GM12878 (cell line): ENCODE measurements at regions not wholly inside any gene's neighbourhood (a gene's known extent, or its start where the extent isn't known, plus 50 kb on each side); places are given as distances from the start of the nearest gene placed in this dataset.

Experiments
- ATAC-seq: fragments of 200-7000 bp; cut with Tn5 transposase; 3 replicates; pipeline ENCODE4 v1.9.1; 2020; ENCODE audit warnings: mild to moderate bottlenecking, moderate library complexity
- BruUV-seq: library from RNA; stranded (reverse); fragments of 400-500 nt; replicated peaks from 2 replicates; lab custom pipeline; 2021; lab: Mats Ljungman, UMichigan
- CTCF ChIA-PET: fragments of 300-600 bp; sonication (Branson Sonifier 250); formaldehyde crosslinking; extraction: SDS; loops from one replicate; lab custom pipeline; 2021; ENCODE audit warnings: inconsistent platforms; lab: Yijun Ruan, JAX
- POLR2A ChIA-PET: fragments of 350-600 bp; formaldehyde crosslinking; extraction: SDS; loops from one replicate; lab custom pipeline; 2021; ENCODE audit warnings: inconsistent platforms; lab: Charles Lee
- RAD21 ChIA-PET: fragments of 300-600 bp; sonication (Branson Sonifier 250); formaldehyde crosslinking; loops from one replicate; lab custom pipeline; 2023; ENCODE audit warnings: antibody characterized with exemption; ENCODE audit not compliant: unreplicated experiment; lab: Charles Lee
- SMC1A ChIA-PET: fragments of 300-600 bp; sonication (Branson Sonifier 250); formaldehyde crosslinking; loops from one replicate; lab custom pipeline; 2023; ENCODE audit not compliant: unreplicated experiment, uncharacterized antibody; lab: Charles Lee
- DNase-seq: peaks from one replicate; pipeline ENCODE4 v3.0.0-alpha.2; 2011; ENCODE audit warnings: low read depth, low spot score
- FAIRE-seq: peaks from 3 replicates; lab custom pipeline; 2011; peaks lifted over from hg19 to GRCh38; lab: Jason Lieb, UNC
- H2AFZ ChIP-seq: 2 replicates; pipeline ENCODE4 v1.6.0; 2011; ENCODE audit warnings: low read depth, low read length, control low read depth; ENCODE audit not compliant: control insufficient read depth
- H3K27ac ChIP-seq: 2 replicates; pipeline ENCODE4 v1.5.1; 2011; ENCODE audit warnings: control low read depth; ENCODE audit not compliant: control insufficient read depth, insufficient read depth
- H3K27me3 ChIP-seq, 2 experiments: replicated peaks in 1 of 2; 2 replicates each; pipeline versions ENCODE4 v1.6.0 to v1.6.1; 2011; ENCODE audit warnings: low read length in 1 of 2; ENCODE audit not compliant: control insufficient read depth in 2 of 2, insufficient read depth in 2 of 2
- H3K36me3 ChIP-seq, 2 experiments: 2 replicates each; pipeline ENCODE4 v1.5.1; 2011; ENCODE audit warnings: low read length in 1 of 2; ENCODE audit not compliant: control insufficient read depth in 2 of 2, insufficient read depth in 2 of 2
- H3K4me1 ChIP-seq: 2 replicates; pipeline ENCODE4 v1.6.1; 2011; ENCODE audit warnings: mild to moderate bottlenecking, low read length, moderate library complexity, mixed read lengths; ENCODE audit not compliant: control insufficient read depth, insufficient read depth
- H3K4me2 ChIP-seq: 2 replicates; pipeline ENCODE4 v1.6.0; 2011; ENCODE audit warnings: control low read depth; ENCODE audit not compliant: control insufficient read depth, insufficient read depth
- H3K4me3 ChIP-seq: fragments of 200-600 bp; sonication (generic); 2 replicates; pipeline ENCODE4 v1.5.1; 2016
- H3K79me2 ChIP-seq: 2 replicates; pipeline ENCODE4 v1.6.0; 2011; ENCODE audit warnings: low read length; ENCODE audit not compliant: control insufficient read depth, insufficient read depth
- H3K9ac ChIP-seq: 2 replicates; pipeline ENCODE4 v1.8.0; 2011; ENCODE audit warnings: low read length, control low read depth, mixed read lengths; ENCODE audit not compliant: control insufficient read depth, insufficient read depth
- H3K9me3 ChIP-seq: replicated peaks from 3 replicates; pipeline ENCODE4 v1.5.1; 2011; ENCODE audit warnings: mild to moderate bottlenecking, low read length; ENCODE audit not compliant: control insufficient read depth, insufficient read depth
- H4K20me1 ChIP-seq: 2 replicates; pipeline ENCODE4 v1.6.0; 2011; ENCODE audit not compliant: control insufficient read depth, insufficient read depth
- CBX5 ChIP-seq: sonication (generic); IDR thresholded peaks from 2 replicates; pipeline ENCODE4 v1.6.1; 2016; ENCODE audit warnings: low read depth, moderate library complexity, mild to moderate bottlenecking, inconsistent platforms
- CHD1 ChIP-seq: IDR thresholded peaks from 2 replicates; pipeline ENCODE4 v1.6.1; 2012; ENCODE audit warnings: low read depth, low read length, improper control_type of control experiment
- HDAC2 ChIP-seq: fragments of 200-600 bp; sonication (generic); IDR thresholded peaks from 2 replicates; pipeline ENCODE4 v1.6.1; 2017
- IKZF1 ChIP-seq: fragments of 450-650 bp; conservative IDR thresholded peaks from 2 replicates; pipeline ENCODE4 v1.6.1; 2017; ENCODE audit warnings: antibody characterized with exemption, mild to moderate bottlenecking
- JUNB ChIP-seq: IDR thresholded peaks from 2 replicates; pipeline ENCODE4 v1.6.1; 2016; ENCODE audit warnings: antibody characterized with exemption, mild to moderate bottlenecking
- MEF2A ChIP-seq: IDR thresholded peaks from 2 replicates; pipeline ENCODE4 v1.6.1; 2011; ENCODE audit warnings: low read depth, mild to moderate bottlenecking, low read length, moderate library complexity; ENCODE audit not compliant: insufficient read depth
- NR2F1 ChIP-seq: fragments of 450-650 bp; conservative IDR thresholded peaks from 2 replicates; pipeline ENCODE4 v1.6.1; 2017; ENCODE audit warnings: mild to moderate bottlenecking
- PKNOX1 ChIP-seq: fragments of 450-650 bp; IDR thresholded peaks from 2 replicates; pipeline ENCODE4 v1.6.1; 2016; ENCODE audit warnings: mild to moderate bottlenecking
- POLR2AphosphoS5 ChIP-seq: IDR thresholded peaks from 2 replicates; pipeline ENCODE4 v1.6.1; 2011; ENCODE audit warnings: mild to moderate bottlenecking, low read length, inconsistent platforms
- SPI1 ChIP-seq: IDR thresholded peaks from 2 replicates; pipeline ENCODE4 v1.6.1; 2011; ENCODE audit warnings: low read depth, mild to moderate bottlenecking, low read length, moderate library complexity, borderline replicate concordance; ENCODE audit not compliant: insufficient read depth
- TBL1XR1 ChIP-seq: IDR thresholded peaks from 2 replicates; pipeline ENCODE4 v1.6.1; 2012; ENCODE audit warnings: low read depth, low read length, improper control_type of control experiment
- TCF12 ChIP-seq: IDR thresholded peaks from 2 replicates; pipeline ENCODE4 v1.6.1; 2011; ENCODE audit warnings: low read depth, mild to moderate bottlenecking, low read length
- TCF7 ChIP-seq: IDR thresholded peaks from 2 replicates; pipeline ENCODE4 v1.6.1; 2014; ENCODE audit warnings: antibody characterized with exemption, borderline replicate concordance
- WRNIP1 ChIP-seq: IDR thresholded peaks from 2 replicates; pipeline ENCODE4 v1.6.1; 2011; ENCODE audit warnings: low read depth, low read length, improper control_type of control experiment, borderline replicate concordance
- ZNF217 ChIP-seq: fragments of 450-650 bp; IDR thresholded peaks from 2 replicates; pipeline ENCODE4 v1.6.1; 2017; ENCODE audit warnings: antibody characterized with exemption, mild to moderate bottlenecking
- WGBS: methylation state at CpG from one replicate; pipeline ENCODE4 v1.1.6; 2016; ENCODE audit warnings: low lambda C conversion rate; ENCODE audit not compliant: insufficient replicate concordance, insufficient coverage; ENCODE audit errors: missing lambda C conversion rate; 5-methylcytosine and 5-hydroxymethylcytosine counted together
- in situ Hi-C: fragments of 300-500 bp; cut with MboI; formaldehyde crosslinking; loops from 9 replicates; pipeline ENCODE4 v1.14.3; 2018; ENCODE audit warnings: mixed read lengths
- intact Hi-C: fragments of 100-400 bp; cut with micrococcal nuclease; formaldehyde crosslinking; loops from one replicate; pipeline ENCODE4 v1.14.2; 2022; ENCODE audit not compliant: unreplicated experiment
- TF ChIP-seq, protein P1 (sequence below): fragments of 150-350 bp; IDR thresholded peaks from 2 replicates; pipeline ENCODE4 v1.6.1; 2014; ENCODE audit warnings: mild to moderate bottlenecking, low read depth, low read length

- H3K9ac ChIP-seq, result no peak overlapping the region
- no peak overlapping the region for H3K27ac ChIP-seq
- no peak for ATAC-seq
- no peaks in the 10 kb centered on the region for H3K36me3 ChIP-seq
- FAIRE-seq, result no peak
- ChIA-PET POLR2A (no interaction called here), RAD21 (interaction anchor here (1.0 to 2.1 kb wide), 2 partner anchors 31 kb away, joined by 3 to 9 read pairs; no protein-coding TSS in a partner anchor), SMC1A (no interaction called here), CTCF (interaction anchor here (1.3 kb wide), 1 partner anchor 31 kb away, joined by 4 read pairs; no protein-coding TSS in a partner anchor)
- intact Hi-C loops, result no loop called here
- no peaks in the 10 kb centered on the region for H3K79me2 ChIP-seq
- no peak for DNase-seq
- 8% methylated on average over 5 of the region's 5 CpGs for WGBS
- in situ Hi-C loops, result no loop called here
- H3K9me3 ChIP-seq, result no peaks in the 10 kb centered on the region
- H4K20me1 ChIP-seq, result no peaks in the 10 kb centered on the region
- no peaks in the 10 kb centered on the region; a peak in 1 of 4 replicates for H3K27me3 ChIP-seq
- H3K4me3 ChIP-seq, result no peak overlapping the region
- no peak overlapping the region for H2AFZ ChIP-seq
- no TSS peak for BruUV-seq
- H3K4me2 ChIP-seq, result no peak overlapping the region
- H3K4me1 ChIP-seq, result no peaks in the 10 kb centered on the region
- TF ChIP-seq PKNOX1, result no peak
- TF ChIP-seq JUNB, result no peak
- TF ChIP-seq WRNIP1, result no peak
- TF ChIP-seq SPI1, result no peak
Observed at GRCh38 chr1:110734133-110734680, 59.5 kb upstream of the KCNA3 start.

DNA sequence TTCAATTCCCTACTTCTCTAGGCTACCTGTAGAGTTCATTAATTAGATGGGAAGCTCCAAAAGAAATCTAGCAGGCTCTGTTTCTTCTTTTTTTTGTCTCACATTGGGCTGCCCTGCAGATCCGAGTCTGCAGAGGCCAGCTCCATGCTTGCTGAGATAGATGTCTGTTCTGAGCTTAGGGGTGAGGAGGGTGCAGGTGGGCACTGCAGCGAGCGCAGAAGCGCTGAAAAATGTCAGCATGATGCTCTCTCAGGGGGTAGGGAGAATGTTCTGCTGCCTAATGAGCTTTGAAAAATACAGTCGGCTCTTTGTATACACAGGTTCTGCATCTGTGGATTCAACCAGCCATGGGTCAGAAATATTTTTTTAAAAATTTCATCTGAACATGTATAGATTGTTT lies 56.8 kb upstream of the KCNA3 start:
- no peak overlapping the region for H3K4me2 ChIP-seq
- H3K79me2 ChIP-seq, result no peaks in the 10 kb centered on the region
- no TSS peak for BruUV-seq
- no peaks in the 10 kb centered on the region for H3K9me3 ChIP-seq
- no peak for FAIRE-seq
- ChIA-PET POLR2A (no interaction called here), CTCF (interaction anchor here (0.6 to 1.7 kb wide), 3 partner anchors 19 to 208 kb away, joined by 3 to 6 read pairs (median 4); no protein-coding TSS in a partner anchor), RAD21 (interaction anchor here (0.8 kb wide), 1 partner anchor 112 kb away, joined by 3 read pairs; no protein-coding TSS in a partner anchor), SMC1A (interaction anchor here (1.2 kb wide), 1 partner anchor 33 kb away, joined by 4 read pairs; no protein-coding TSS in a partner anchor)
- H3K36me3 ChIP-seq, result no peaks in the 10 kb centered on the region
- no peak overlapping the region for H3K4me3 ChIP-seq
- in situ Hi-C loops (no loop called here), intact Hi-C loops (no loop called here)
- H3K27me3 ChIP-seq, result no peaks in the 10 kb centered on the region; a peak in 1 of 4 replicates
- H4K20me1 ChIP-seq, result no peaks in the 10 kb centered on the region
- WGBS, result 30% methylated on average over 5 of the region's 5 CpGs
- DNase-seq, result no peak
- no peak for ATAC-seq
- H3K4me1 ChIP-seq, result peaks cover 17% of the 10 kb centered on the region
- no peak overlapping the region for H3K27ac ChIP-seq
- H3K9ac ChIP-seq, result no peak overlapping the region
- H2AFZ ChIP-seq, result no peak overlapping the region
- no peak for TF ChIP-seq POLR2AphosphoS5
- no peak for TF ChIP-seq PKNOX1
- no peak for TF ChIP-seq IKZF1
- TF ChIP-seq, protein P1, sequence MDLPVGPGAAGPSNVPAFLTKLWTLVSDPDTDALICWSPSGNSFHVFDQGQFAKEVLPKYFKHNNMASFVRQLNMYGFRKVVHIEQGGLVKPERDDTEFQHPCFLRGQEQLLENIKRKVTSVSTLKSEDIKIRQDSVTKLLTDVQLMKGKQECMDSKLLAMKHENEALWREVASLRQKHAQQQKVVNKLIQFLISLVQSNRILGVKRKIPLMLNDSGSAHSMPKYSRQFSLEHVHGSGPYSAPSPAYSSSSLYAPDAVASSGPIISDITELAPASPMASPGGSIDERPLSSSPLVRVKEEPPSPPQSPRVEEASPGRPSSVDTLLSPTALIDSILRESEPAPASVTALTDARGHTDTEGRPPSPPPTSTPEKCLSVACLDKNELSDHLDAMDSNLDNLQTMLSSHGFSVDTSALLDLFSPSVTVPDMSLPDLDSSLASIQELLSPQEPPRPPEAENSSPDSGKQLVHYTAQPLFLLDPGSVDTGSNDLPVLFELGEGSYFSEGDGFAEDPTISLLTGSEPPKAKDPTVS, result no peak
- no peak for TF ChIP-seq CBX5
- TF ChIP-seq TCF12, result no peak
- no peak for TF ChIP-seq NR2F1
- no peak for TF ChIP-seq TCF7
- no peak for TF ChIP-seq CHD1
- no peak for TF ChIP-seq ZNF217
- TF ChIP-seq TBL1XR1, result no peak
- TF ChIP-seq HDAC2, result no peak
- no peak for TF ChIP-seq MEF2A
